Stomach smooth muscle (tissue), 2 donors: ENCODE measurements at regions not wholly inside any gene's neighbourhood (a gene's known extent, or its start where the extent isn't known, plus 50 kb on each side); places are given as distances from the start of the nearest gene placed in this dataset.

Experiments
- H3K27ac ChIP-seq: one replicate; pipeline ENCODE4 v1.7.0; 2013; ENCODE audit warnings: mild to moderate bottlenecking, low read length, inconsistent platforms
- H3K27me3 ChIP-seq, 2 donors: one replicate each; pipeline ENCODE4 v1.7.0; 2013; ENCODE audit warnings: low read length in 2 of 2; ENCODE audit not compliant: insufficient read depth in 2 of 2, control insufficient read depth in 1 of 2
- H3K36me3 ChIP-seq, 2 donors: one replicate each; pipeline ENCODE4 v1.7.0; 2013; ENCODE audit warnings: low read length in 2 of 2; ENCODE audit not compliant: control insufficient read depth in 2 of 2, insufficient read depth in 2 of 2
- H3K4me1 ChIP-seq: one replicate; pipeline ENCODE4 v1.7.0; 2013; ENCODE audit warnings: low read length; ENCODE audit not compliant: control insufficient read depth, insufficient read depth
- H3K4me3 ChIP-seq, 2 donors: one replicate each; pipeline ENCODE4 v1.7.0; 2013; ENCODE audit warnings: low read length in 2 of 2
- H3K9ac ChIP-seq, 2 donors: one replicate each; pipeline ENCODE4 v1.7.0; 2013; ENCODE audit warnings: low read length in 2 of 2, mild to moderate bottlenecking in 1 of 2
- H3K9me3 ChIP-seq, 2 donors: one replicate each; pipeline ENCODE4 v1.7.0; 2013; ENCODE audit warnings: low read length in 2 of 2; ENCODE audit not compliant: control insufficient read depth in 2 of 2
- donor health status: healthy.
- donor health status: Pancreatic carcinoma.

DNA sequence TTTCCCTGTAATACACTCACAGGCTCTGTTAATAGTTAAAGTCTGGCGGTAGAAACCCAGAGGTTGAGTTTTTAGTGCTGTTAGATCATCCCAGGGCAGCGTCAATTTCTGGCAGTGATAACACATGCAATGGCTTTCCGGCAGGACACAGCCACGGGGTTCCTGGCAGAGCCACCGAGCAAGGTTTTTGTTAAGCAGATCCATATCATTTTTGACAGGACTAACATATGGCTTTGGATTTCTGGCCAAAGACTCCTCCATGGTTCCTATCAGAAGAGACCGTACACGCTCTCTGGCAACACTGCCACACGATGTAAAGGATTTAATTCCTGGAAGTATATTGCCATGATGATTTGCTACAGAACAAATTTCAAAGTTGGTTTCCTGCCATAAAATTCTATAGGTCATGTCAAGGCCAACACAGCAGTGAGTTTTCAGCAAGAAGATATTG, 854.3 kb downstream of the LRRTM4 start:
- Histone ChIP-seq H3K4me3 (no peak overlapping the region), H3K9me3 (no peaks in the 10 kb centered on the region), H3K36me3 (no peaks in the 10 kb centered on the region), H3K9ac (no peak overlapping the region), H3K27me3 (no peaks in the 10 kb centered on the region), H3K27ac (no peak overlapping the region), H3K4me1 (peaks cover 4% of the 10 kb centered on the region)

GRCh38 chr2:76642129-76642528, 880.0 kb downstream of the LRRTM4 start:
- Histone ChIP-seq H3K27me3 (no peaks in the 10 kb centered on the region), H3K36me3 (no peaks in the 10 kb centered on the region), H3K9me3 (peaks cover 0 to 2% of the 10 kb centered on the region in 2 donors), H3K4me1 (no peaks in the 10 kb centered on the region), H3K27ac (no peak overlapping the region), H3K9ac (no peak overlapping the region), H3K4me3 (no peak overlapping the region)

DNA sequence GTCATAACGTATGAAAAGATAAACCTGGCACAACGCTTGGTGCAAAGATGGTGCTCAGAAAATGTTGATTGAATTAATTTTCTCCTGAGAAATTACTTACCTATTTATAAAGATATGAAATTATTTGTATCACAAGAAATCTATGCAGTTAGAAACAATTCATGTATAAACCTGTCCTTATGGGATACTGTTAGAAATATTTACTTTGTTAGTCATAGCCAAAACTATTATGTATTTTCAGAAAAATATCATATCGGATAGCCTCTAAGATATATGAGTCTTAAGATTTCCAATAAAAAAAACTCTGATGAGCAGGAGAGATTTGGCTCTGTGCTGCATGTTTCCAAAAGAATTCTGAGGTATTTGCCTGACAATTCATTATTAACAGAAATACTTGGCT, 880.7 kb downstream of the LRRTM4 start:
- Histone ChIP-seq H3K27me3 (no peaks in the 10 kb centered on the region), H3K9ac (no peak overlapping the region), H3K4me3 (no peak overlapping the region), H3K4me1 (no peaks in the 10 kb centered on the region), H3K27ac (no peak overlapping the region), H3K36me3 (no peaks in the 10 kb centered on the region), H3K9me3 (peaks cover 0 to 2% of the 10 kb centered on the region in 2 donors)

- peaks cover 0 to 2% of the 10 kb centered on the region in 2 donors for H3K9me3 ChIP-seq
- no peaks in the 10 kb centered on the region for H3K36me3 ChIP-seq
- H3K9ac ChIP-seq, result no peak overlapping the region
- no peaks in the 10 kb centered on the region for H3K4me1 ChIP-seq
- no peak overlapping the region for H3K4me3 ChIP-seq
- no peak overlapping the region for H3K27ac ChIP-seq
- H3K27me3 ChIP-seq, result no peaks in the 10 kb centered on the region
Measured at GRCh38 chr2:76640905-76641304, 881.3 kb downstream of the LRRTM4 start.

GRCh38 chr2:76639171-76639680, 883.0 kb downstream of the LRRTM4 start:
- H3K36me3 ChIP-seq, result no peaks in the 10 kb centered on the region
- H3K27ac ChIP-seq, result no peak overlapping the region
- no peaks in the 10 kb centered on the region for H3K27me3 ChIP-seq
- no peak overlapping the region for H3K9ac ChIP-seq
- H3K9me3 ChIP-seq, result peaks cover 0 to 2% of the 10 kb centered on the region in 2 donors
- no peak overlapping the region for H3K4me3 ChIP-seq
- H3K4me1 ChIP-seq, result no peaks in the 10 kb centered on the region

DNA sequence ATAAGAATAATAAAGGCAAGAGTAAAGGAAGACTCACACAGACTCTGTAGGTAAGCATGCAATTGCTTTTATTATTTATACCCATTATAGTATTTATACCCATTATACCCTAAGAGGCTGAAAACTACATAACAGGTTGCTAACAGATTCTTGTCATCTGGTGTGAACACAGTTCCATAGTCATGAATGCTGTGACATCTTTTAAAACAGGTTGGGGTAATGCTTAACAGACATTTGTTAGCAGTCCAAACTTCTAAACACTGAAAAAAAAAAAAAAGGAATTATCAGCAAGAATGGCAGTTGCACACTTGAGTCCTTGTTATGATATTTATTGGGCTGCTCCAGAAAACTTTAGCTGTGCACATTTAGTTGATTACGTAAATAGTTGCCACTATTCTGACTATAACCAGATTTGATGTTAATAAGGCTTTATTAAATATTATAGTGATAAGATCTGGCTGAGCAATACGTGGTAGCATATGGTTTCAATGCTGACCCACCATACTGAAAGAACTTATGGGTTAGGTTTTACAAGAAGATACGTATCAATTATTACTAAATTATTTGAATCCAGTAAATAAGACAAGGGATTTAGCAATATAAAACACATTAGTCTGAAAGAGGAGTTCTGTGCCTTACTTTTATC, 888.8 kb downstream of the LRRTM4 start:
- no peak overlapping the region for H3K9ac ChIP-seq
- H3K27ac ChIP-seq, result no peak overlapping the region
- no peaks in the 10 kb centered on the region for H3K36me3 ChIP-seq
- no peaks in the 10 kb centered on the region for H3K4me1 ChIP-seq
- H3K4me3 ChIP-seq, result no peak overlapping the region
- H3K27me3 ChIP-seq, result no peaks in the 10 kb centered on the region
- peaks cover 0 to 3% of the 10 kb centered on the region in 2 donors for H3K9me3 ChIP-seq

GRCh38 chr2:76625101-76625500, 897.1 kb downstream of the LRRTM4 start:
- H3K27me3 ChIP-seq, result no peaks in the 10 kb centered on the region
- no peaks in the 10 kb centered on the region for H3K4me1 ChIP-seq

GRCh38 chr2:76613330-76613729, 902.6 kb upstream of the GCFC2 start:
- no peaks in the 10 kb centered on the region for H3K4me1 ChIP-seq
- no peaks in the 10 kb centered on the region for H3K27me3 ChIP-seq
- H3K27ac ChIP-seq, result no peak overlapping the region
- no peaks in the 10 kb centered on the region for H3K36me3 ChIP-seq
- H3K4me3 ChIP-seq, result no peak overlapping the region
- H3K9me3 ChIP-seq, result no peaks in the 10 kb centered on the region
- H3K9ac ChIP-seq, result no peak overlapping the region

More at GRCh38 chr2:76625101-76625500, 897.1 kb downstream of the LRRTM4 start:
- Histone ChIP-seq H3K4me3 (no peak overlapping the region), H3K9ac (no peak overlapping the region), H3K36me3 (no peaks in the 10 kb centered on the region), H3K9me3 (peaks cover 0 to 3% of the 10 kb centered on the region in 2 donors), H3K27ac (no peak overlapping the region)

- Histone ChIP-seq H3K4me1 (no peaks in the 10 kb centered on the region), H3K27me3 (no peaks in the 10 kb centered on the region)
Measured at GRCh38 chr2:76612764-76613163, 902.0 kb upstream of the GCFC2 start.

GRCh38 chr2:76610451-76610850, 899.7 kb upstream of the GCFC2 start:
- Histone ChIP-seq H3K4me1 (no peaks in the 10 kb centered on the region), H3K27ac (no peak overlapping the region), H3K9me3 (no peaks in the 10 kb centered on the region), H3K36me3 (no peaks in the 10 kb centered on the region), H3K4me3 (no peak overlapping the region), H3K9ac (no peak overlapping the region), H3K27me3 (no peaks in the 10 kb centered on the region)

More at GRCh38 chr2:76612764-76613163, 902.0 kb upstream of the GCFC2 start:
- no peak overlapping the region for H3K9ac ChIP-seq
- no peak overlapping the region for H3K27ac ChIP-seq
- H3K9me3 ChIP-seq, result no peaks in the 10 kb centered on the region
- H3K36me3 ChIP-seq, result no peaks in the 10 kb centered on the region
- H3K4me3 ChIP-seq, result no peak overlapping the region

DNA sequence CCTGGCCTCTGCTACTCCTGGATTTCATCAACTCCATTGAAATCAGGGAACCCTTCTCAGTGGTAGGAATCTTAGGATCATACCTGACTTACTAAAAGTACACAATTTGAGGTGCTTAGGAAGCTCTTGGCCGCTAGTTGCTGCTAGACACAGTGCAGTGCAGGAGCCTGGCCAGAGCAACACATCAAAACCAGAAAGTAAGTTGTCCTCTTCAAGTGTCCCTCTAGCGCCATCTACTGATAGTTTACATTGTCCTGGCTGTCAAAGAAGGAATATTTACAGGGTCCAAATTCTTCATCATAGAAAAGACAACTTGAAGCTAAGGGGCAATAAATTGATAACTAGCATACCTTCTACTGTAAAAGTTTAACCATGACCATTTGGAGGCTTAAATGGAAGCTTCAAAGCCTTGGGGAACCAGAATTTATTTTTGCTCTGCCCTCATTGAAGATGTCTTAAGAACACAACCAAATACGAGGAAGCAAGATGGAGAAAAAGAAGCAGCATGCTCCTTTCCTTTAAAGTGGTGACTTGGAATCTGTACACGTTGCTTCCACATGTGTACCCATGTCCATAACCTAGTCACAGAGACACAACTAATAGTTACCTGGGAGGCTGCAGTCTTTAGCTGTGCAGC, 889.1 kb upstream of the GCFC2 start:
- no peaks in the 10 kb centered on the region for H3K4me1 ChIP-seq
- H3K4me3 ChIP-seq, result no peak overlapping the region
- H3K9me3 ChIP-seq, result no peaks in the 10 kb centered on the region
- no peak overlapping the region for H3K9ac ChIP-seq
- H3K36me3 ChIP-seq, result no peaks in the 10 kb centered on the region
- no peaks in the 10 kb centered on the region for H3K27me3 ChIP-seq
- no peak overlapping the region for H3K27ac ChIP-seq
